Dermis blood vessel endothelial cell (primary cell): ENCODE measurements at regions not wholly inside any gene's neighbourhood (a gene's known extent, or its start where the extent isn't known, plus 50 kb on each side); places are given as distances from the start of the nearest gene placed in this dataset.

ENCODE experiments used
- DNase-seq: peaks from one replicate; pipeline ENCODE4 v3.0.0; 2010

DNA sequence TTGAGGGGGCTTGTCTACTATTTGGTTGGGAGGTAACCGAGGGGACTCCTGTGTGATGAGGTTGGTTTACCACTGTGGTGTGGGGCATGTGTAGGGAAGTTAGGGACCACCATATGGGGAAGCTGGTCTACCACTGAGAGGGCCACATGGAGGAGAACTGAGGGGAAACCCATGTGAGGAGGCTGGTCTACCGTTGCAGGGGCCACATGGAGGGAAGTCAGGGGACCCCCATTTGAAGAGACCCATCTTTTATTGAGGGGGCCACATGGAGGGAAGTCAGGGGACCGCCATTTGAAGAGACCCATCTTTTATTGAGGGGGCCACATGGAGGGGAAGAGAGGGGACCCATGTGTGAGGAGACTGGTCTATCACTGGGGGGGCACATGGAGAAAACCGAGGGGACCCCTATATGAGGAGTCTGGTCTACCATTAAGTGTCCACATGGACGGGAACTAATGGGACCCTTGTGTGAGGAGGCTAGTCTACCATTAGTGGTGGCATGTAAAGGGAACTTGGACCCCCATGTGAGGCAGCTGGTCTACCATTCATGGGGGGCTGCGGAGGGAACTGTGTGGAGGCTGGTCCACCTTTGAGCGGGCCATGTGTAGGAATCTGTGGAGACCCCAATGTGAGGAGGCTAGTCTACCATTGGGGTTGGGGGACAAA, 165.5 kb downstream of the FBLN2 start:
- DNase-seq = no peak

DNA sequence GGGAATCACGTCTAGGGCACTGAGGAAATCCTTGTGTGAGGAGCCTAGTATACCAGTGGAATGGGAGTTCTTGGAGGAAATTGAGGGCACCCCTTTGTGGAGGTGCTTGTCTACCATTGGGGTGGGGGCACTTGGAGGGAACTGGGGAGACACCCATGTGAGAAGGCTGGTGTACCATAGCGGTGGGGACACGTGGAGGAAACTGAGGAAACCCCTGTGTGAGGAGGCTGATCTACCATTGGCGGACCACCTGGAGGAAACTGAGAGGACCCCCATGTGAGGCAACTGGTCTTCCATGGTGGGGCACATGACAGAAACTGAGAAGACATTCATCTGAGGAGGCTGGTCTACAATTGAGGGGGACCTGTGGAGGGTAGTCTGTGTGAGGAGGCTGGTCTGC, 164.5 kb downstream of the FBLN2 start:
- no peak for DNase-seq

DNA sequence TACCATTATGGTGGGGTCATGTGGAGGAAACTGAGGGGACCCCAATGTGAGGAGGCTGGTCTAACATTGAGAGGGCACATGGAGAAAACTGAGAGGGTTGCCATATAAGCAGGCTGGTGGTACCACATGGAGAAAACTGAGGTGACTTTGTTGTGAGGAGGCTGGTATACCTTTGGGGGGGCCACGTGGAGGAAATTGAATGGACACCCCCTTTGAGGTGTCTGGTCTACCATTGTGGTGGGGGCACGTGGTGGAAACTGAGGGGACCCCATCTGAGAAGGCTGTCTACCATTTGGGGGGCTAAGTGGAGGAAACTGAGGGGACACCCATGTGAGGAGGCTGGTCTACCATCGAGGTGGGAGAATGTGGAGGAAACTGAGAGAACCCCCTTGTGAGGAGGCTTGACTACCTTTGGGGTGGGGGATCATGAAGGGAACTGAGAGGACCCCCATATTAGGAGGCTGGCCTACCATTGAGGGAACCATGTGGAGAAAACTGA, 163.8 kb downstream of the FBLN2 start:
- DNase-seq = no peak

GRCh38 chr3:13711911-13712650, 163.2 kb downstream of the FBLN2 start:
- DNase-seq = no peak

DNA sequence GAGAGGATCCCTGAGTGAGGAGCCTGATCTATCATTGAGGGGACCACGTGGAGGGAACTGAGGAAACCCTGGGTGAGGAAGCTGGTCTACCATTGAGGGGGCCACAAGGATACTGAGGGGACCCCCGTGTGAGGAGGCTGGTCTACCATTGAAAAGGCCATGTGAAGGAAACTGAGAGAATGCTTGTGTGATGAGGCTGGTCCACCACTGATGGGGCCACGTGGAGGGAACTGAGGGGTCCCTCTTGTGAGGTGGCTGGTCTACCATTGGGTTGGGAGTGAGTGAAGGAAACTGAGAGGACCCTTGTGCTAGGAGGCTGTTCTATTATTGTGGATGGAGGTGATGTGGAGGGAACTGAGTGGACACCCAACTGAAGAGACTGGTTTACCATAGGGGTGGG, 161.3 kb downstream of the FBLN2 start:
- no peak for DNase-seq

DNA sequence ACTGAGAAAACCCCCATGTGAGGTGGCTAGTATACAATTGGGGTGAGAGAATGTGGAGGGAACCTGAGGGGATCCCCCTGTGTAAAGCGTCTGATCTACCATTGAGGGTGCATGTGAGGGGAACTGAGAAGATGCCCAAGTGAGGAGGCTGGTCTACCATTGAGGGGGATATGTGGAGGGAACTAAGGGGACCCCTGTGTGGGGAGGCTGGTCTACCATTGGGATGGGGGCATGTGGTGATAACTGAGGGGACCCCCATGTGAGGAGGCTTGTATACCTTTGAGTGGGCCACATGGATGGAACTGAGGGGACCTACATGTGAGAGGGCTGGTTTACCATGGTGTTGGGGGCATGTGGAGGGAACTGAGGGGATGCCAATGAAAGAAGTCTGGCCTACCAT, 160.8 kb downstream of the FBLN2 start:
- no peak for DNase-seq

DNA sequence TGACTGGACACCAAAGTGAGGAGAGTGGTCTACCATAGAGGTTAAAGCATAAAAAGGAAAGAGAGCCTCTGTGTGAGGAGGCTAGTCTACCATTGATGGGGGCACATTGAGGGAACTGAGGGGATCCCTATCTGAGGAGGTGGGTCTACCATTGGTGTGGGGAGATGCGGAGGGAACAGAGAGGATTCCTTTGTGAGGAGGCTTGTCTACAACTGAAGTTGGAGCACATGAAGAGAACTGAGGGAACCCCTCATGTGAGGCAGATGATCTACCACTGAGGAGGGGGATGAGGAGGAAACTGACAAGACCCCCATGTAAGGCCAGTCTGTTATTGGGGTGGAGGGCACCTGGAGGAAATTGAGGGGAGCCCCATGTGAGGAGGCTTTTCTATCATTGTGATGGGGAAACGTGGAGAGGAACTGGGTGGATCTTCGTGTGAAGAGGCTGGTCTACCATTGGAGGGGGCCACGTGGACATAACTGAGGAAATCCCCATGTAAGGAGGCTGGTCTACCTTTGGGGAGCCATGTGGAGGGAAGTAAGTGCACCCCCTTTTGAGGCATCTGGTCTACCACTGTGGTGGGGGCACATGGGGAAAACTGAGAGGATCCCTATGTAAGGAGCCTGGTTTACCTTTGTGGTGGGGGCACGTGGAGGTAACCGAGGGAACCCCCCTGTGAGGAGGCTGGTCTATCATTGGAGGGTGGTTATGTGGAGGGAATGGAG, 160.1 kb downstream of the FBLN2 start:
- DNase-seq = no peak

DNA sequence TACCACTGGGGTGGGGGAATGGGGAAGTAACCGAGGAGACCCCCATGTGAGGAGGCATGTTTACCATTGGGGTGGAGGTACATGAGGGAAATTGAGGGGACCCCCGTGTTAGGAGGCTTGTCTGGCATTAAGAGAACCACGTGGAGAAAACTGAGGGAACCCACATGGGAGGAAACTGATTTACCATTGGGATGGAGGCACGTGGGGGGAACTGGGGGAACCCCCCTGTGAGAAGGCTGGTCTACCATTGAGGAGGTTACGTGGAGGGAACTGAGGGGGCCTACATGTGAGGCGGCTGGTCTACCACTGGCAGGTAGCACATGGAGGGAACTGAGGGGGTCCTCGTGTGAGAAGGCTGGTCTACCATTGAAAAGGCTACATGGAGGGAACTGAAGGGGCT, 159.4 kb downstream of the FBLN2 start:
- no peak for DNase-seq

DNA sequence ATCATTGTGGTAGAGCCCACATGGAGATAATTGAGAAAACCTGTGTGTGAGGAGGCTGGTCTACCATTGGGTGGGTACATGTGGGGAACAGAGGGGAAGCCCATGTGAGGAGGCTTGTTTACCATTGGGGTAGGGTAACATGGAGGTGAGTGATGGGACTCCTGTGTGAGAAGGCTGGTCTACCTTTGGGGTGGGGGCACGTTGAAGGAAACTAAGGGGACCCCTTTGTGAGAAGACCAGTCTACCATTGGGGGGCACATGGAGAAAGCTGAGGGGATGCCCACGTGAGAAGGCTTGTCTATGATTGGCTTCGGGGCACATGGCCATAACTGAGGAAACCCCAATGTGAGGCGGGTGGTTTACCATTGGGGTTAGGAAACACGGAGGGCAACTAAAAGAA, 158.5 kb downstream of the FBLN2 start:
- DNase-seq = no peak

- no peak for DNase-seq
These were observed 158.0 kb downstream of the FBLN2 start for GRCh38 chr3:13706886-13707285.

GRCh38 chr3:13706451-13706850, 157.5 kb downstream of the FBLN2 start:
- DNase-seq = no peak

DNA sequence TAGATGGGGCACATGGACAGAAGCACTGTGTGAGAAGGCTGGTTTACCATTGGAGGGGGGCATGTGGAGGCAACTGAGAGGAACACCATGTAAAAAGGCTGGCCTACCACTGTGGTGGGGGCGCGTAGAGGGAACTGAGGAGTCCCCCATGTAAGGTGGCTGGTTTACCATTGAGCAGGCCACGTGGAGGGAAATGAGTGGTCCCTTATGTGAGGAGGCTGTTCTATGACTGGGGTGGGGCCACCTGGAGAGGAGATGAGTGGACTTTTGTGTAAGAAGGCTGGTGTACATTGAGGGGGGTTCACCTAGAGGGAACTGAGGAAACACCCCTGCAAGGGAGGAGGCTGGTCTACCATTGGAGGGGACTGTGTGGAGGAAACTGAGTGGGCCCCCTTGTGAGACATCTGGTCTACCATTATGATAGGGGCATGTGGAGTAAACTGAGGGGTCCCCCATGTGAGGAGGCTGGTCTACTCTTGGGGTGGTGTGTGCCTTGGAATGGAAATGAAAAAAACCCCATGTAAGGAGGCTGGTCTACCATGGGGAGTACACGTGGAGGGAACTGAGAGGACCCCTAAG, 156.9 kb downstream of the FBLN2 start:
- DNase-seq = no peak

- no peak for DNase-seq
These were observed 156.1 kb downstream of the FBLN2 start for GRCh38 chr3:13705051-13705450.

DNA sequence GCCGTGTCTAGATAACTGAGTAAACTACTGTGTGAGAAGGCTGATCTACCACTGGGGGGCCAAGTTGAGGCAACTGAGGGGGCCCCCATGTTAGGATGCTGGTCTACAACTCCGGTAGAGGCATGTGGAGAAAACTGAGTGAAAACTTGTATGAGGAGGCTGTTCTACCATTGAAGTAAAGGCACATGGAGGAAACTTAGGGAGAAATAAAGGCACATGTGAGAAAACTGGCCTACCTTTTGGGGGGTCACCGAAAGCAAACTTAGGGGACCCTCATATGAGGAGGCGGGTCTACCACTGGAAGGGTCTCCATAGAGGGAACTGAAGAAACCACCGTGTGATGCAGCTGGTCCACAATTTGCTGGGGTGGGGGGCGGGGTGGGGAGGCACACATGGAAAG, 155.2 kb downstream of the FBLN2 start:
- DNase-seq = no peak

DNA sequence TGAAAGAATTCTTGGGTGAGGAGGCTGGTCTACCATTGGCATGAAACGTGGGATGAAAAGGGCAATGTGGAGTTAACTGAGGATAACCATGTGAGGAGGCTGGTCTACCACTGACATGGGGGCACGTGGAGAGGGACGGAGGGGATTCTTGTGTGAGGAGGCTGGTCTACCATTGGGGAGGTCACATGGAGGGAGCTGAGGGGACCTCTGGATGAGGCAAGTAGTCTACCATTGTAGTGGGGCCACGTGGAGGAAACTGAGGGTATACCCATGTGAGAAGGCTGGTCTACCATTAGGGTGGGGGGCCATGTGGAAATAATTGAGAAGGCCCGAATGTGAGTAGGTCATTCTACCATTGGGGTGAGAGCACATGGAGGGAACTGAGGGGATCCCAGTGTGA, 154.1 kb downstream of the FBLN2 start:
- DNase-seq = no peak

DNA sequence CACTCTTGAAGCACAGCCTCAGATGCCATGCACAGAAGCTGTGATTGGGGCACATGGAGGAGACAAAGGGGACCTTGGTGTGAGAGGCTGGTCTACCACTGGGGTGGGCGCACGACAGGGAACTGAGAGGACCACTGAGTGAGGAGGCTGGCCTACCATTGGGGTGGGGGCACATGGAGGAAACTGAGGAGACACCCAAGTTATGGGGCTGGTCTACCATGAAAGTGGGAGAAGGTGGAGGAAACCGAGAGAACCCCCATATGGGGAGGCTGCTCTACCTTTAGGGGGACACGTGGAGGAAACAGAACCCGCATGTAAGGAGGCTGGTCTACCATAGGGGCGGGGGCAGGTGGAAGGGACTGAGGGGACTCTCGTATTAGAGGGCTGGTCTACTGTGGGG, 153.4 kb downstream of the FBLN2 start:
- no peak for DNase-seq

DNA sequence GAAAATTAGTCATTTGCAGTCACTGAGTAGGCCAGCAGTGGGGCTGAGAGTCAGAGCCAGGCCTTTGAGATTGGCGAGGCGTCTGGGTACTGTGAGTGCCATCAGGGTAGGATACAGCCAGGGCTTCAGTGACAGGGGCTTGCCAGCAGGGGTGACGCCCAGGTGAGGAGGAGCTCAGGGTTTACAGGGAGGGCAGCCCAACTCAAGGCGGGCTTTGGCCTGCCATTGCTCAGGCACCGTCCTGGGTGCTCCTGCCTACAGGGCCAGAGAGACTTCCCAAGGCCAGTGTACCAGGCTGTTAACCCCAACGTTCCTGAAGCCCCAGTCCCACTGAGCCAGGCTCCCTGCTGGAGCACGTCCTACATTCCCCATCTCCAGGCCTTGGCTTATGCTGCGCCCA, 152.0 kb downstream of the FBLN2 start:
- no peak for DNase-seq

DNA sequence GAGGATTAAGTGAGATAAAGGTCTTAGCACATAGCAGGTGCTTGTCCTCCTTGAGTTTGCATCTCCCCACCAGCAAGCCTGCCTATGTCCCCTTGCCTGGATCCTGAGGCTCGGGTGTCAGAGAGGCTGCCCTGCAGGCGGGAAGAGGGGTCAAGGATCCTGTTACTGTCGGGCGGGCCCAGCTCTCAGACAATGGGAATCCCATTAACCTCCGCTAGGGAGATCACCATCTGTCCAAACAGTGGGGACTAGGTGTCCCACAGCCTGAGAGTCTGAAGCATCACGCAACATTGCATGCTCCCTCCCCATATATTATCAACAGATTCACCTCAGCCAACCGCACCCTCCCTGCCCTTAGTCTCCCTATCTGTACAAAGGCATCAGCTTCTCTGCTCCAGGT, 151.4 kb downstream of the FBLN2 start:
- DNase-seq = no peak

DNA sequence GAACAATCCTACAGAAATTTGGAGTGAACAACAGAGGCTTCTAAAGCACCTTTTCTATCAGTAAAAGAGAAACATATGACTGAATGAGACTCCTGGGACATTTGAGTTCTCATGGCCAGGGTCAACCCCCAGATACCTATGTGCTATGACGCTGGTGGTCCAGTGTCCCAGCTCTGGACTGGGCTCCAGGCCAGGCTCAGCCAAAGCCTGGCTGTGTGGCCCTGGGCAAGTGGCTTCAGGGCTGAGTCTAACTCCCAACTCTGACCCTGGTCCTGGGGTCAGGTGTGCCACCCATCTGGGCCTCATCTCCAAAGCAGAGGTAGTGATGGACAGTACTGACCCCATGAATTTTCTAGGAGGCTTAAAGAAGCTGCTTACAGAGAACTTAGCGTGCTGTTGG, 147.8 kb downstream of the FBLN2 start:
- no peak for DNase-seq

GRCh38 chr3:13693441-13693840, 144.5 kb downstream of the FBLN2 start:
- no peak for DNase-seq

DNA sequence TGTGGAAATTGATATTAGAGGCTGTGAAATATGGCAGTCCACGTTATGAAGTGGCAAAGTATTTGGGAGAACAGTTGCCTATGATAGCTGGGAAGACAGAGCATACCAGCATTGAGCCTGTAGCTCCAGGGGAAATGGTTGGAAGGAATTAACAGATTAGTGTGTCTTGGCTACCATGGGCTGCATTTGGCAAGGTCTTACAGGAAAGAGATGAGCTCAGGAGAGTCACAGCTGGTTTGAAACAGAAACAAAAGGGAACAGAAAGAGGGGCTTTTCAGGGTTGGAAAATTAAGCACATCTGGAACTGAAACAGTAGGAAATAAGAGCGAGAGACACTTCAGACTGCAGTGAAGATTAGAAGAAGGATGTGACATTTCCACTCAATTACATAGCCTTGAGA, 141.7 kb downstream of the FBLN2 start:
- DNase-seq = no peak

GRCh38 chr3:13689373-13690260, 140.7 kb downstream of the FBLN2 start:
- DNase-seq = no peak
